ENCODE measurements at regions not wholly inside any gene's neighbourhood (a gene's known extent, or its start where the extent isn't known, plus 50 kb on each side); places are given as distances from the start of the nearest gene placed in this dataset.

GRCh38 chr18:60200558-60200957, 172.0 kb downstream of the MC4R start:
- no peak overlapping the region for H3K4me3 ChIP-seq (replicated peaks; ENCODE audit: low read depth, low read length)
- H3K36me3 ChIP-seq (ENCODE audit: control insufficient read depth, insufficient read depth, low read length): no peaks in the 10 kb centered on the region
- DNase-seq (ENCODE audit: extremely low read depth, insufficient read length): no peak
- TF ChIP-seq CTCF (IDR thresholded peaks at IDR 0.05; ENCODE audit: insufficient read depth, low read length, poor library complexity, severe bottlenecking): no peak
- H3K27me3 ChIP-seq (replicated peaks; ENCODE audit: control insufficient read depth, insufficient read depth, low read length): no peaks in the 10 kb centered on the region; the same call in 1 of the 2 replicates

DNA sequence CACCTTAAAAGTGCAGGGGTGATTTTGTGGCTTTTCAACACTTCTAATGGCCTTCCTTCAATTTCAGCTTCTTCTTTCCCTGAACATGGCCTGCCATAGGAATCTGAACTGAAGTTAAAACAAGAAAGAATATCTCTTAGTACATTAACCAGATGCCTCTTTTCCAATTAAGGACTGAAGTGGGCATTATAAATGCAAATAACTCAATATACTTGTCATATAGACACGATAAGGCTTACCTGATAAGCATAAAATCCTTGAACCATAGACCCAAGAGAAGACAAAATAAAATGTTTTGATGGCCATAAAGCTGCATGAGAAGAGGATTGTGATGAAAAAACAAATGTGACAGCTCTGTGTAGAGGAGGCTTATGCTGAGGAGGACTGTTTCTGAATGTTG, 173.1 kb downstream of the MC4R start:
- no peak for TF ChIP-seq CTCF (IDR thresholded peaks at IDR 0.05; ENCODE audit: insufficient read depth, low read length, poor library complexity, severe bottlenecking)
- Histone ChIP-seq H3K27me3 (replicated peaks; ENCODE audit: control insufficient read depth, insufficient read depth, low read length) (no peaks in the 10 kb centered on the region; the same call in 1 of the 2 replicates), H3K36me3 (ENCODE audit: control insufficient read depth, insufficient read depth, low read length) (no peaks in the 10 kb centered on the region), H3K4me3 (replicated peaks; ENCODE audit: low read depth, low read length) (no peak overlapping the region)
- no peak for DNase-seq (ENCODE audit: extremely low read depth, insufficient read length)

DNA sequence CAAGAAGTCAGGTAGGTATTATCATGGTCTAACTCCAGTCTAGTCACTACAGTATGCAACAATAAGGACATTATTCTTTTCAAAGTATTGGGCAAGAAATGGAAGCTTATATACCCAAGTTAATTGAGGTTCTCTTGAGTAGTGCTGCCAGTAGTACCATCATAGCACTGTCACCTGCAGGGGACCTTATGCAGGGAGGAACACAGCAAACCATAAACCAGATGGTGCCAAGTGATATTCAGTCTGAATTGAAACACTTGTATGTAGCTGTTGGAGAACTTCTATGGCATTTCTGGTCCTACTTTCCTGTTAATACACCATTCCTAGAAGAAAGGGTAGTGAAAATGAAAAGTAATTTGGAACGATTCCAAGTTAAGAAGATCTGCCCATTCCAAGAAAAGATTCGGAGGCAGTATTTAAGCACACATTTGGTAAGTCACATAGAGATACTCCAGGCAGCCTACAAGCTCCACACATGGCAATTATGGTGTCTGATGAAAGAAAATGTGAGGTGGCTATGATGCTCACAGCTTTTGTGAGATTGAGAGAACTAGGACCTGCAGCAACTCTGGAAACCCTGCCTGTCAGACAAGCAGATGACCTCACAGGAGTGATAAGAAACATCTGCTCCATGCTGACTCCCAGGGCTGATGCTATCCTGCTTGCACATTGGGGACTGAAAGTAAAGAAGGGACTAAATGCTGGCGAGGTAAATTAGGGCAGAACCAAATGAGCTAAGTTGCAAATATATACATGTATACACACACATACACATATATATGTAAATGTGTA, 174.7 kb downstream of the MC4R start:
- no peaks in the 10 kb centered on the region for H3K36me3 ChIP-seq (ENCODE audit: control insufficient read depth, insufficient read depth, low read length)
- no peak for TF ChIP-seq CTCF (IDR thresholded peaks at IDR 0.05; ENCODE audit: insufficient read depth, low read length, poor library complexity, severe bottlenecking)
- no peaks in the 10 kb centered on the region; the same call in 1 of the 2 replicates for H3K27me3 ChIP-seq (replicated peaks; ENCODE audit: control insufficient read depth, insufficient read depth, low read length)
- no peak for DNase-seq (ENCODE audit: extremely low read depth, insufficient read length)
- no peak overlapping the region for H3K4me3 ChIP-seq (replicated peaks; ENCODE audit: low read depth, low read length)

DNA sequence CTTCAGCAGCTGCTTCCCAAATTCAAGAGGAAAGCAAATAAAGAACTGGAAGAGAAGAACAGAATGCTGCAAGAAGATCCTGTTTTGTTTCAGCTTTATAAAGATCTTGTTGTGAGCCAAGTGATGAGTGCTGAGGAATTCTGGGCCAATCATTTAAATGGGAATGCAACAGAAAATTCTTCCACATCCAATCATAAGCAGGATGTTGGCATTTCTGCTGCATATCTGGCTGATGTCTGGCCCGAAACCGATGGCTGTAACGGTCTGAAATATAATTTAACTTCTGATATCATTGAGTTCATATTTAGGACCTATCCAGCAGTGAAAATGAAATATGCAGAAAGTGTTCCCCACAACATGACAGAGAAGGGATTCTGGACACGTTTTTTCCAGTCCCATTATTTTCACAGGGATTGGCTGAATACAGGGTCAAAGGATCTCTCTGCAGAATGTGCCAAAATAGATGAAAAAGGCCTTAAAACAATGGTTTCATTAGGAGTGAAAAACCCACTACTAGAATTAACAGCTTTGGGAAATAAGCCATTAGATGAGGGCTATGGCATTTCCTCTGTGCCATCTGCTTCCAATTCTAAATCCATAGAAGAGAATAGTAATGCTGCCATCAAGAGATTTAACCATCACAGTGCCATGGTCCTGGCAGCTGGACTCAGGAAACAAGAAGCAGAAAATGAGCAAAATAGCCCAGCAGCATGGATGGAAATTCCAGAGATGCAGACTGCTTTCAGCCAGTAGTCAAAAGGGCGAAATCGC, 175.6 kb downstream of the MC4R start:
- Histone ChIP-seq H3K4me3 (replicated peaks; ENCODE audit: low read depth, low read length) (no peak overlapping the region), H3K27me3 (replicated peaks; ENCODE audit: control insufficient read depth, insufficient read depth, low read length) (no peaks in the 10 kb centered on the region), H3K36me3 (ENCODE audit: control insufficient read depth, insufficient read depth, low read length) (no peaks in the 10 kb centered on the region)
- no peak for DNase-seq (ENCODE audit: extremely low read depth, insufficient read length)
- TF ChIP-seq CTCF (IDR thresholded peaks at IDR 0.05; ENCODE audit: insufficient read depth, low read length, poor library complexity, severe bottlenecking): no peak

GRCh38 chr18:60193780-60194179, 178.8 kb downstream of the MC4R start:
- TF ChIP-seq CTCF (IDR thresholded peaks at IDR 0.05; ENCODE audit: insufficient read depth, low read length, poor library complexity, severe bottlenecking): no peak
- Histone ChIP-seq H3K36me3 (ENCODE audit: control insufficient read depth, insufficient read depth, low read length) (no peaks in the 10 kb centered on the region), H3K4me3 (replicated peaks; ENCODE audit: low read depth, low read length) (no peak overlapping the region), H3K27me3 (replicated peaks; ENCODE audit: control insufficient read depth, insufficient read depth, low read length) (no peaks in the 10 kb centered on the region)
- no peak for DNase-seq (ENCODE audit: extremely low read depth, insufficient read length)

Measured in GM06990 (cell line).